GM18867 (cell line): ENCODE measurements at regions not wholly inside any gene's neighbourhood (a gene's known extent, or its start where the extent isn't known, plus 50 kb on each side); places are given as distances from the start of the nearest gene placed in this dataset.

Source experiments
- ATAC-seq: cut with Tn5 transposase; IDR thresholded peaks from one replicate; pipeline ENCODE4 v1.9.1; 2021; ENCODE audit warnings: mild to moderate bottlenecking, moderate library complexity; ENCODE audit not compliant: unreplicated experiment

DNA sequence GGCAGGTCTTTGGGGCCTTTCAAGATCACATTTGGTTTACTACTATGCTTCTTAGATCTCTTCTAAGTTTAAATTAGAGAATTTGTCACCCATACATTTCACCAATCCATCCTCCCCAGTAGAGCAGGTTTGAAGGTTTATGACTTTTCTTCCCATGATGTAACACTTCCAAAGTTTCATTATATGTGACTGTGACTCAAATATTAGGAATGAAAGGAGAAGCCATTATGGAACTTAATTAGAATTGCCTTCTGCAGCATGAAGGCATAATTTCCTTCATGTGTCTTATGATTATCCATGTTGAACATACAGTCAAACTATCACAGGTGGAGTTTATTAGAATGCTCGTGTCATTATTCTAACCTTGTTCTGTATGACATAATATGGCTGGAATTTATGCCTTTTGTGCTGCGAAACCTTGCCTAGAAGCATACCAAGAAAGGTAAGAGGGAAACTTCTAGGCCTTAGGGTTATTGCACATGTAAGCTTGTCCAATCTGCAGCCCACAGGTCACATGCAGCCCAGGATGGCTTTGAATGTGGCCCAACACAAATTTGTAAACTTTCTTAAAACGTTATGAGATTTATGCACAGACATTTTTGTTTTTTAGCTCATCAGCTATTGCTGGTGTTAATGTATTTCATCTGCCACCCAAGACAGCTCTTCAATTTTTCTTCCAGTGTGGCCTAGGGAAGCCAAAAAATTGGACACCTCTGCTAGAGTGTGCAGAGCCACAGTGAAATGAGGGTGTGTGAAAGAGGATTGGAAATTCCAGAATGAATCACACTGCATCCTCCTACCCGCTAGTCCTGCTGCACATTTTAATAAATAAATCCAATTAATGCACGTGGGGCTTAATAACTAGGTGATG, 133.6 kb downstream of the TMEM26 start:
- ATAC-seq = no peak

GRCh38 chr10:61318429-61318828, 134.8 kb downstream of the TMEM26 start:
- no peak for ATAC-seq

GRCh38 chr10:61317706-61318105, 135.5 kb downstream of the TMEM26 start:
- no peak for ATAC-seq

GRCh38 chr10:61316676-61317265, 136.4 kb downstream of the TMEM26 start:
- no peak for ATAC-seq

- ATAC-seq = no peak
These were observed 138.9 kb downstream of the TMEM26 start for GRCh38 chr10:61314273-61314672.

DNA sequence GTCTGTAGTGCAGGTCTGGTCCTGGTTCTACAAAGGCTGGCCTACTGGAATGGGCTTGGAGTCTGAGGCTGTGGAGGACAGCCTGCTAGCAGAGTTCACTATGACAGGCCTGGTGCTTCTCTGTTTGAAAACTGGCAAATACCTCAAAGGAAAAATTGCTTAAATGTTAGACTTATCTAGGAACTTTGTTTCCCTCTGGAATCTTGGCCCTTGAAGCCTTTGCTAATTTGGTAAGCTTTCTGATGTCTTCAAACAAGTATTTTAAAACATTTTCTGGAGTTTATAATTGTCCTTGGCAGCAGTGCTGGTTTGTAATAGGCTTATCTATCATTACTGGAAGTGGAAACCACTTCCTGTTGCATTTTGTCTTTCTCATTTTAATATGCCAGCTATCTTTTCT, 139.7 kb downstream of the TMEM26 start:
- ATAC-seq = no peak

GRCh38 chr10:61304746-61305145, 148.4 kb downstream of the TMEM26 start:
- no peak for ATAC-seq

- no peak for ATAC-seq
These were observed 151.1 kb downstream of the TMEM26 start for GRCh38 chr10:61302124-61302523.

DNA sequence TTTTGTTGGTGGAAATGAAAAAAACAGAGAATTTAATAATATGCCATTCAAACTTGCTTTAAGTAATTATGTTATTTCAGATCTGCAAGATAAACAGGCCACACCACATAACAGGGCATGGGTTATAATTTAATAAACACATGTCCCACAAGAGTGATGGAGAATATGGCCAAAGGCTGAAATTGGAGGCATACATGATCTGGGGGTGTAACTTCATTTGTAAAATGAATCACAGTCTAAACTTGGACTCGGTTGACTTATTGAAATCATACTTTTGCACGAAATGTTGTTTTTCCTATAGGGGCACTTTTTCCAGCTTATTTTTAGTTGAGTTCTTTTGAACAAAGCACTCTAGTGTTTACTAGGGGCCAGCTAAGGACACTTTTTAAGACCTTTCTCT, 151.6 kb downstream of the TMEM26 start:
- no peak for ATAC-seq

- no peak for ATAC-seq
These were observed 153.3 kb downstream of the TMEM26 start for GRCh38 chr10:61299841-61300240.

DNA sequence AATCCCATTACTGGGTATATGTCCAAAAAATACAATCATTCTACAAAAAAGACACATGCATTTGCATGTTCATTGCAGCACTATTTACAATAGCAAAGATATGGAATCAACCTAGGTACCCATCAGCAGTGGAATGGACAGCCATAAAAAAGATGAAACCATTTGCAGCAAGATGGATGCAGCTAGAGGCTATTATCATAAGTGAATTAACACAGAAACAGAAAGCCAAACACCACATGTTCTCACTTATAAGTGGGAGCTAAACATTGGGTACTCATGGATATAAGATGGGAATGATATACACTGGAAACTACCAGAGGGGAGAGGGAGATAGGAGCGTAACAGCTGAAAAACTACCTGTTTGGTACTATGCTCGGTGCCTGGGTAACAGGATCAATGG, 154.0 kb downstream of the TMEM26 start:
- ATAC-seq = no peak

GRCh38 chr10:61298194-61298593, 155.0 kb downstream of the TMEM26 start:
- no peak for ATAC-seq

- no peak for ATAC-seq
These were observed 157.0 kb downstream of the TMEM26 start for GRCh38 chr10:61296161-61296560.

GRCh38 chr10:61294131-61294530, 159.1 kb downstream of the TMEM26 start:
- no peak for ATAC-seq

DNA sequence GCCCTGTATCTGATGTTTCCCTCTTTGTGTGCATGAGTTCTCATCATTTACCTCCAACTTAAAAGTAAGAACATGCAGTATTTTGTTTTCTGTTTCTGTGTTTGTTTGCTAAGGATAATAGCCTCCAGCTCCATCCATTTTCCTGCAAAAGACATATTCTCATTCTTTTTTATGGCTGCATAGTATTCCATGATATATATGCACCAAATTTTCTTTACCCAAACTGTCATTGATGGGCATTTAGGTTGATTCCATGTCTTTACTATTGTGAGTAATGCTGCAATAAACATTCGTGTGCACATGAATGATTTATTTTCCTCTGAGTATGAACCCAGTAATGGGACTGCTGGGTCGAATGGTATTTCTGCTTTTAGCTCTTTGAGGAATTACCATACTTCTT, 163.4 kb downstream of the TMEM26 start:
- ATAC-seq = no peak

GRCh38 chr10:61286686-61287085, 166.5 kb downstream of the TMEM26 start:
- peak; percentile 99 for ATAC-seq

DNA sequence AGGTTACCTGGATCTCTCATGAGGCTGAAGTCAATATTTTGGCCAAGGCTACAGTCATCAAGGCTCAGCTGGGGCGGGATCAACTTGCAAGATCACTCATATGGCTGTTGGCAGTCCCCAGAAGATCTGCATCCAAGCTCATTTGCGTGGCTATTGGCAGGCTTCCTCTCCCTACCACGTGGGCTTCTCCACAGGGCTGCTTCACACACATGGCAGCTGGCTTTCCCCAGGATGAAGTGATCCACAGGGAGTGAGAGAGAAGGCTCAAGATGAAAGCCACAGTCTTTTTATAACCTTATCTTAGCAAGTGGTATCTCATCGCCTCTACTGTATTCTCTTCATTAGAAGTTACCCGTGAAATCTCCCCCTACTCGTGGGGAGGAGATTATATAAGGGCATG, 167.4 kb downstream of the TMEM26 start:
- no peak for ATAC-seq

GRCh38 chr10:61284222-61284890, 168.8 kb downstream of the TMEM26 start:
- no peak for ATAC-seq

- ATAC-seq = no peak
These were observed 169.5 kb downstream of the TMEM26 start for GRCh38 chr10:61283481-61284221.

GRCh38 chr10:61283066-61283465, 170.1 kb downstream of the TMEM26 start:
- ATAC-seq = no peak

DNA sequence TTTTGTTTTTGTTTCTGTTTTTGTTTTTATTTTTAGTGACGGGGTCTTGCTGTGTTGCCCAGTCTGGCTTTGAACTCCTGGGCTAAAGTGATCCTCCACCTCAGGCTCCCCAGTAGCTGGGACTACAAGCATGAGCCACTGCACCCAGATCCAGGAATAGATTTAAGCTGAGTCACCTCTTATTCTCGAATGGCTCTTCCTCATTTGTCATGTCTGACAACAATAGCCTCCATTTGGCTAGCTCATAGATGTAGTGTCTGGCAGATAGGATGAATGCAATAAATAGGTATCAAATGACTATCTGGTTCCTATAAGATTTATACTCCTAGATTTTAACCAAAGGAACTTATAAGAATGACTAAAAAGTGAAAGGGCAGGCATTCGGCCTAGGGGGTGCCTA, 172.9 kb downstream of the TMEM26 start:
- no peak for ATAC-seq
